ENCODE measurements at regions not wholly inside any gene's neighbourhood (a gene's known extent, or its start where the extent isn't known, plus 50 kb on each side); places are given as distances from the start of the nearest gene placed in this dataset.

- FAIRE-seq (no peak), DNase-seq (ENCODE audit: insufficient read length, low spot score) (no peak)
- TF ChIP-seq CTCF (IDR thresholded peaks at IDR 0.05; ENCODE audit: insufficient read depth, missing control alignments) = no peak
Measured at GRCh38 chr10:78979938-78980337, 88.8 kb upstream of the ZMIZ1 start.

GRCh38 chr10:78980354-78980753, 88.4 kb upstream of the ZMIZ1 start:
- TF ChIP-seq CTCF (IDR thresholded peaks at IDR 0.05; ENCODE audit: insufficient read depth, missing control alignments) = no peak
- no peak for FAIRE-seq
- DNase-seq (ENCODE audit: insufficient read length, low spot score) = no peak

GRCh38 chr10:78980815-78981214, 88.0 kb upstream of the ZMIZ1 start:
- no peak for TF ChIP-seq CTCF (IDR thresholded peaks at IDR 0.05; ENCODE audit: insufficient read depth, missing control alignments)
- DNase-seq (ENCODE audit: insufficient read length, low spot score) (no peak), FAIRE-seq (no peak)

GRCh38 chr10:78981257-78981969, 87.4 kb upstream of the ZMIZ1 start:
- TF ChIP-seq CTCF (IDR thresholded peaks at IDR 0.05; ENCODE audit: insufficient read depth, missing control alignments) = no peak
- no peak for DNase-seq (ENCODE audit: insufficient read length, low spot score)
- no peak for FAIRE-seq

GRCh38 chr10:78981970-78982281, 86.8 kb upstream of the ZMIZ1 start:
- no peak for TF ChIP-seq CTCF (IDR thresholded peaks at IDR 0.05; ENCODE audit: insufficient read depth, missing control alignments)
- DNase-seq (ENCODE audit: insufficient read length, low spot score) = no peak
- FAIRE-seq = no peak

GRCh38 chr10:78982726-78983125, 86.0 kb upstream of the ZMIZ1 start:
- DNase-seq (ENCODE audit: insufficient read length, low spot score) = no peak
- no peak for TF ChIP-seq CTCF (IDR thresholded peaks at IDR 0.05; ENCODE audit: insufficient read depth, missing control alignments)
- FAIRE-seq = no peak

GRCh38 chr10:78983608-78984007, 85.2 kb upstream of the ZMIZ1 start:
- TF ChIP-seq CTCF (IDR thresholded peaks at IDR 0.05; ENCODE audit: insufficient read depth, missing control alignments) = no peak
- DNase-seq (ENCODE audit: insufficient read length, low spot score) (no peak), FAIRE-seq (no peak)

All from D721Med (cell line).